ENCODE measurements at regions not wholly inside any gene's neighbourhood (a gene's known extent, or its start where the extent isn't known, plus 50 kb on each side); places are given as distances from the start of the nearest gene placed in this dataset.
"Not testable (repeated sequence)": the region's sequence is repeated elsewhere in the genome, so short reads cannot be mapped to it uniquely, and the experiment has no call there.

DNA sequence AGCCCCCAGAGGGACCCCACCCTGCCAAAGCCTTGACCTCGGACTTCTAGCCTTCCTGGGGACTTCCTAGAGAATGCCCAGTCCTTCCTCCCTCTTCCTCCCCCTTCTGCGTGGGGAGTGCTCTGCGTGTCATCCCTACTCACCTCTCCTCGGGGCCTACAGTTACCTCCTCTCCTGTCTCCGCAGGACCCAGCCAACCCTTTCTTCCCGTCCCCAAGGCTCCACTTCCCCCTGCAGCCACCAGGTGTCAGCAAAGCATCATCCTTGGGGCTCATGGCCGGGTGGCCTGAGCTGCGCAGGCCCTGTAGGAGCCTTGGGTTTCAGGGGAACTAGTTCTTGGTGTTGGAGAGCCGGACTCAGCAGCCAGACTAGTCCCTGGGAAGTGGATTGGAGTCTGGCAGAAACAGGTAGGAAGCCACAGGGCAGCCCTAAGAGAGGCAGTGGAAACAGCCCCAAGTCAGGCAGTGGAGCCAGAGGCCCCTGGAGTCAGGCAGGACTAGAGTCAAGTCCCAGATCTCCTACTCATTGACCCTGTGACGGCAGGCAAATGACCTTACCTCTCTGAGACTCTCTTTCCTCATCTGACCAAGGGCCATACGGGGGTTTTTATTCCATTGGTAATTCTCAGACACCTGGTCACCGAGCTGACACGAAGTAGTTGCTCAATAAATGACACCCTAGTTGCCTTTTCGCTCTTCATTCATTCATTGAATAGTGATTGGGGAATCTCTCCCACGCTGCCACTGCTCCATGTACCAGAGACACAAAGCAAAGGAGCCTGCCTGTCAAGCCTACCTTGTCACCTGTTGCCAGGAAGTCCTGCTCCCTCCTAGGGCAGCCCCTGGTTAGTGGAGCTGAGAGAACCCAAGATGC, 101.8 kb upstream of the GRK3 start:
- DNase-seq = peak; percentile 88

DNA sequence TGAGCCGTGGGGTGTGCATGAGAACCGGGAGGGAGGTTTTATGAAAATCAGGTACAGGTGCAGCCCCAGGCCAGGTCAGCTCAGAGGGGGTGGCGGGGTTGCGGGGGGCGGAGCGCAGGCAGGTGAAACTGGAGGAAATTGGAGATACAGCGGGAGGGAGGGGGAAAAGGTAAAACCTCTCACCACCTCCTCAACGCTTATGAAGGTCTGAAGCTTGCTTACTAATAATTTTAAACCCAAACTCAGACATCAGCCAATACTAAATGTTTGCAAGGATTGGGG, 101.2 kb upstream of the GRK3 start:
- DNase-seq = not testable (repeated sequence)

DNA sequence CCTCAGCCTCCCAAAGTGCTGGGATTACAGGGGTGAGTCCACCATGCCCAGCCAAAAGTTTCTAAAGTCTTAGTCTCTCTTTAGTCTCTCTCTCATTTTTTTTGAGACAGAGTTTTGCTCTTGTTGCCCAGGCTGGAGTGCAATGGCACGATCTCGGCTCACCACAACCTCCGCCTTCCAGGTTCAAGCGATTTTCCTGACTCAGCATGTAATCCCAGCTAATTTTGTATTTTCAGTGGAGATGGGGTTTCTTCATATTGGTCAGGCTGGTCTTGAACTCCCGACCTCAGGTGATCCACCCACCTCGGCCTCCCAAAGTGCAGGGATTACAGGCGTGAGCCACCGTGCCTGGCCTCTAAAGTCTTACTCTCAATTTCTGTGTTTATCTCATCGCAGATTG, 100.1 kb upstream of the GRK3 start:
- DNase-seq = not testable (repeated sequence)

DNA sequence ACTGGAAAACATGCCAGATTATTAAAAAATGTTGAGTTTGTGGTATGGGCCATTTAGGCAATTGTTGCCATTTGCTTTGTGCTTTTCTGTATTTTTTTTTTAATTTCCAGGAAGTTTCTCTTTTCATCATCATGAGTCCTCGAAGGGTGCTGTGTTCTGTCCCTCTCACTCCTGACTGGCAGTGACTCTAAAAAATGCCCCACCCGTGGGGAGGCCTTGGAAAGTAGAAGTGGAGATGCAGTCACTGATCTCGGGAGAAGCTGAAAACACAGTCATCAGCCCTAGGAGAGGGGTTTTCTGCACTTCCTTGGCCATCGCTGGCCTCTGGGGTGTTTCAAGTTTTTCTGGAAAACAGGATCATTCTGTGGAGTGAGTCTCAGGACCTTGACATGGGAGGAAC, 98.5 kb upstream of the GRK3 start:
- DNase-seq = no peak

DNA sequence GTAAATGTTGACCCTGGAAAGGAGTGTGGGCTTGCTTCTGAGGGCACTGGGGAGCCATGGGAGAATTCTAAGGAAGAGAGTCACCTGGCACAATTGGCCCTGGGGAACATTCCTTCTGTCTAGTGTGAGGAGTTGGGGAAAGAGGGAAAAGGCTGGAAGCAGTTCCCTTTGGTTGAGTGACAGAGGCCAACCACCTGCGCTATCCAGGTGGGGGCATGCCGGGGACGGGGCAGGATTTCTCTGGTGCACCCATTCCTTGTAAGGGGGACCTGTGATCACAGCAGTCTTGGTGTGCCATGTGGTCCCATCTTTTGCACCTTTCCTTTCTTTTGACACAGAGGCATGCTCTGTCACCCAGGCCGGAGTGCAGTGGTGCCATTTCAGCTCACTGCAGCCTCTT, 92.1 kb upstream of the GRK3 start:
- DNase-seq = no peak

DNA sequence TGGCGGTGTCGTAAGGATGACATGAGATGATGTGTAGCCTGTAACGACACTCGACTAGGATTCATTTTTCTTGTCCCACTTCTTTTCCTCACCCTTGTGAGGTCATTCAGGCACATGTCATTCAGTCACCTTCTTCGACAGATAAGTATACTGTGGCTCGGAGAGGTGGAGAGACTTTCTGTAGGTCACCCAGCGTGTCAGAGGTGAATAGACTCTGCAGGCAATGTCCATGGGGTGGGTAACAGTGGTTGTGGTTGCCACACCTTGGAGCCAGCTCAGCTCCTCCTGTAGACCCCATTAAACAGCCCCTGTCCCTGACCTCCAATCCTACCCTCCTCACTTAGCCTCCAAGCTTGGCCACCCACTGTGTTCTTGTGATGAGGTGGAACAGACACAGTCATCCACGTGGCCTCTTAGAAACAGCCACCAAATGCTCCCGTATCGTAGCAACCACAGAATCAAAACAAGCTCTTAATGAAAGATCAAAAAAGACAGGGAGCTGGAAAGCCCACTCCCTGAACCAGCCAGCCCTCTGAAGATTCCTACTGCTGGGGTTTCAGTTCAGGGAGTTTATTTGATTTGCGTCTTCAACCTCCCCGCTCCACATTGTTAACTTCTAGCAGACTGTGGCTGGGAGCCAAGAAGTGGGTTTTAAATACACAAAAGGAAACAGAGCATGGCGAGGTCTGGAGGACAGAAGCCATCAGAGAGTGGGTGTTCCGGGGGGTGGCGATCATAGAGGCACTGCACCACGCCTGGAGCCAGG, 89.0 kb upstream of the GRK3 start:
- peak in 1 of 2 donors; percentile 34 for DNase-seq

DNA sequence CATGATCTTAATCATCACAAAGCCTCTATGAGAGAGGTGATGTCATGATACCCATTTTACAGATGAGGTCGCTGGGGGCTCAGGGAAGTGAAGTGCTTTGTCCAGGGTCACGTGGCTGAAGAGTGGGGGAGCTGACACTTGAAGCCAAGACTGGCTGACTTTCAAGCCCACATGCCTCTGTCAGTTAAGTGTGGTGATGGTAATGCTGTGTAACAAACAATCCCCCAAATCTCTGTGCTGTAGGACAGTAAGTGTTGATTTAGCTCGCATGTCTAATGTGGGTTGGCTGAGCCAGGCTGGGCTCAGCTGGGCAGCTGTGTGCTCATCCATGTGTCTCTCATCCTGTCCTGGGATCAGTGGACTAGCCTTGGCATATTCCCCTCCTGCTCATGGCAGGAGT, 87.1 kb upstream of the GRK3 start:
- no peak for DNase-seq

DNA sequence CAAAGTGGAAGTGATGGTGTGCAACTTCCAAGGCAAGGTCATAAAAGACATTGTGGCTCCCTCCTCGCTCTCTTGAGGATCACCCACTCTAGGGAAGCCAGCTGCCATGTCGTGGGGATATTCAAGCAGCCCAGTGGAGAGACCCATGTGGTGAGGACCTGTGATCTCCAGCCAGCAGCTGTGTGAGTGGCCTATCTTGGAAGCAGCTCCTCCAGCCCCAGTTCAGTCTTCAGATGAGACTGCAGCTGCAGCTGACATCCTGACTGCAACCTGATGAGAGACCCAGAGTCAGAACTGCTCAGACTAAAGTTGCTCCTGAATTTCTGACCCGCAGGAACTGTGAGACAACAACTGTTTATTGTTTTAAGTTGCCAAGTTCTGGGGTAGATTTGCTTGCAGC, 86.4 kb upstream of the GRK3 start:
- DNase-seq = no peak

DNA sequence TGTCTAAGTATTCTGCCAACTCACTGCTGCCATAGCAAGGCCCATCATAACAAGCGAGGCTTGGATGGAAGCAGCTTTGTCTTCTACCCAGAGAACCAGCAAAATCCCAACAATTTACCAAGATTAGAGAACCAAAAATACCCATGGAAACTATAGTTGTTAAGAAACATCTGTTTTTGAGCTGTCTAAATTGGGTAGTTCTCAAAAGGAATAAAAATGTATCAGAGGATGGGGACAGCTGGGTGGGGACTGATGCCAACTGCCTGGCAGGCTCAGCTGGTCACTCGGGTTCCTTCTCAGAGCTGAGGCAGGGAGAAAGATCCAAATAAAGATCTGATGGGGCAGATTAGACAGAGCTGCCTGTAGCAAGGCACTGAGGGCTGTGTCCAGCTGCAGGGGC, 85.9 kb upstream of the GRK3 start:
- DNase-seq = no peak

DNA sequence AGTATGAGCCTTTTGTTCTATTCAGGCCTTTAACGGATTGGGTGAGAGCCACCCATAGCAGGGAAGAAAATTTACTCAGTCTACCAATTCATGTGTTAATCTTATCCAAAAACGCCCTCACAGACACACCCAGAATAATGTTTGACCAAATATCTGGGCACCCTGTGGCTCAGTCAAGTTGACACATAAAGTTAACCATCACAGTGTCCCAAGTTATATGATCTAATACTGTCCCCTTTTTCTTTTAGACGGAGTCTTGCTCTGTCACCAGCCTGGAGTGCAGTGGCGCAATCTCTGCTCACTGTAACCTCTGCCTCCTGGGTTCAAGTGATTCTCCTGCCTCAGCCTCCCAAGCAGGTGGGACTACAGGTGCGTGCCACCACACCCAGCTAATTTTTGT, 83.6 kb upstream of the GRK3 start:
- DNase-seq = not testable (repeated sequence)

DNA sequence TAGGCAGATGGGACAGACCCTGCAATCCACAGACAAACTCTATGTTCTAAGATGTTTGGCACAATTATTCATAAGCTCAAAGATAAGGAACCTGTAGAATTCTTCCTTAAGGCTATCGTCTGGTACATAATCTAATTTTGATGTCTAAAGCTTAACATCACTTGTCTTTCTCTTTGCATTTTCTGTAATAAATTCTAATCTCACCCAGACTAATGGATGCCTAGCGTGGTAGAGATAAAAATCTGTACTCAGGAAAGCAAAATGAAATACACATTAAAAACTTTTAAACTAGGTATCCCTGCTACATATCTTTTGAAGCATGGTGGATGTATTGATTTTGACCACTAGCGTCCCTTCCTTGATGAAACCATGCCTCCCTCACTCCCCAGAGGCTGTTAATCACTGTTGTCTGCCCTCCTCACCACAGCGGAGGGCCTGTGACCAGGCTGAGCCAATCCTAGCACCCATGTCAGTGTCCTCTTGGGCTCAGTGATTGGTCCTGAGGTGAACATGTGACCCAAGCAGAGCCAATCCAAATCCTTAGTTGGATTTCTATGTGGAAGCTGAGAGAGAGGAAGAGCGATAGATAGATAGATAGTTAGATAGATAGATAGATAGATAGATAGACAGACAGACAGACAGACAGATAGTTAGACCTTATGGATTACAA, 82.2 kb upstream of the GRK3 start:
- no peak for DNase-seq

DNA sequence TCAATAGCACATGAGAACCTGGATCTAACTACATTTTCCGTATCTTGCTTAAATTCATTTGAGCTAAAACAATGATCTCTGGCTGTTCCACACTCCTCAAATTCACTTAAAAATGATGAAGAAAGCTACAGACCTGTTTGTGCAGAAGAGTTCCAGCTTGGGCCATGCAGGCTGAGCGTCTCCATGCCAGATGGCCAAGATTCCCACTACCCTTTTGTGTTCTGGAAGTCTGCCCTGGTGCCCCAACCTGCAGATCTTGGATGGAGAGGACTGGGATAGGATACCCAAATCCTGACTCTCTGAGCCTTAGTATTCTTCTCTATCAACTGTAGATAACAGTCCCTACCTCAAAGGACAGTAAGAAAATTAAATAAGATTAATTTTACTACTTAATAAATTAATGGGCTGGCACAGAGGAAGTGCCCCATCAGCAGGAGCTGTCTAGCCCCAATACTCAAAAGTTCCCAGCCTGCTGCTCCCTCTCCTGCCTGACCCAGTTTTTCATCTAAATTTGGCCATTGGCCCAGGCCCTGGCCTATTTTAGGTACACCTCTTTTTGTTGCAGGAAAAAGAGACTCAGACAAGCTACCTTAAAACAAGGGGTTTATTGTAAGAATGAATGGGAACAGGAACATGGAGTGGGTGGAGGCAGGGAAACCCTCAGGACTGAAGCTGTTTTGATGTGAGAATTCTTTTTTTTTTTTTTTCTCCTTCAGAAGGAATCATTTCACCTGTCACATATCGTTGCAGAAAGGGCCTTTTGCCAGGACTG, 81.4 kb upstream of the GRK3 start:
- DNase-seq = no peak

DNA sequence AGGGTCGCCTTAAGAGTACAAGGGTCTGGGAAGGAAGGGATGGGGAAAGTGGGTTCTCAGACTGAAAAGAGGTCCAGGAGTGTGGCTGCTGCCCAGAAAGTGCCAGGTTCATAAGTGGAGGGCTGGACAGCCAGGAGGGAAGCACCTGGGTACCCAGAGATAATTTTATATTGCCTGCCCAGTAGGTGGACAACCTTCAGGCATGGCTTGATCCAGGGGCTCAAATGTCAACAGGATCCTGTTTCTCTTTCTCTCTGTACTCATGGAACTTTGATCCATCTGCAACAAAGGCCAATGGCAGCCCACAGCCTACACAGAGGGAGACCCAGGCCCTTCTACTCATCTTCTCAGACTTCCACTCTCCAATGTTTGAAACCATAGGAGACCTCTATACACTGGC, 80.5 kb upstream of the GRK3 start:
- no peak for DNase-seq

DNA sequence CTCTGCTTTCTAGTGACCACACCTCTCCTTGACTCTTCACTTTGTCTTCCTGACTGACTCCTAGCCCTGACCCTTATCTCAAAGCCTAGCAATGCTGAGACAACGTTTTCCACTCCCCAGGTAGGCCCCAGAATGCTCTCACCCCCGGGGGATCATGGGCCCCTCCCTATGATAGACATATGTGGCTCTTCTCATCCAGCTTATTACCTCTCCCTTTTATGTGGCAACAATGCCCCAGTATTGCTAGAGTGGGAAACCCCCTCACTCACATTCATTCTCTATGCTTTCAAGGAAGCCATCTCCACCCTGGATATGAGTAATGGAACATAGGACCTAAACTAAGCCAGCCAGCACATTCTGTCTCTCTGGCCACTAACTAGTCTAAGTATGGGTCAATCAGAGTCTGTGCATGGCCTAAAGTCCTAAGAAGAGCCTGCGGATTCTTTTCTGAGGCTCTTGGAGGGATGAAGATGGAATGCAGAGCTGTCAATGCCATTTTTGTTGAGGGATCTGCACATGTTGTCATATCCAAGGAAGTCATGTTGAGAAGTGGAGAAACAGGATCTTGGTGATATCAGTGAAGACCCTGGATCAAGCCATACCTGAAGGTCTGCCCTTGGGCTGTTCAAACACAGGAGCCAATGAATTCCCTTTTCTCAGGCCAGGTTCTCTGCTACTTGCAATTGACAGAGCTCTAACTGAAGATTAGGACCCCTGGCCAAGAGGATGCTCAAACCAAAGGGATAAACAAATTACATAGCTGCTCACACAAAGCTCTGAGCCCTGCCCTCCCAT, 79.8 kb upstream of the GRK3 start:
- DNase-seq = no peak

DNA sequence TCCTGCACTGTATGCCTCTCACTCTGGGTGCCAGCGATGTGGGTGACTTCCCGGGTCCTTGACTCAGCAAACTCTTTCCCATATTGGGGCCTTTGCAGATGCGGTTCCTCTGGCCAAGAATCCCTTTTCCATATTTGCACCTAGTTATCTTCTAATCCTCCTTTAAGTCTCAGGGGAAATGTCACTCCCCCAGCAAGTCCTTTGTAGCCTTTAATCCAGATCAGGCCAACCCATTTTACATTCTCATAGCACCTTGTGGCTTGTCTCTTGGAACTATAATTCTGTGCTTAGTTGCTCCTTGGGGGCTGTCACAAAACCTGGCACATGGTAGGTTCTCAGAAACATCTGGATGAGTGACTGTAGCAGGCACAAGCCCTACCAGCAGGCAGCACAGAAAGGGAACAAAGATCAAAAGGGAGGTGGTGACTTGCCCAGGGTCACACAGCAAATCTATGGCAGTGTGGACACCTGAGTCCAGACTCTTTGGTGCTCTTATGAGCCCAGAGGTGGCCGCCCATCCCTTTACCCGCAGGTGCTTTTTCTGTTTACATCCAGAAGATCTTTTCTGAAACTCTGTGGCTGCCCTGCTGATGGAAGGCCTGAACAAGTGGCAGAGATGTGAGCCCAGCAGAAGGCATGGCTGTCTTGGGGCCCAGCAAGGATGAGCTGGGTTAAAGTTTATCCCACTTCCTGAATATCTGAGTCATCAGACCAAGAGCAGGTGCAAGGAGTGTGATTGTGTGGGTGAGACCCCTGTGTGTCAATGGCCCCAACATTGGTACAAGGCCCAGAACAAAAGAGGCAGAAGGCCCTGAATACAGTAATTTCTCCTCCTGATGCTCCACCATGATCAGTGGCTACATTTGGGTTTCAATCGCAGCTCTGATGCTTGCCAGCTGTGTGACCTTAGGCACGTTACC, 78.6 kb upstream of the GRK3 start:
- peak in 1 of 2 donors; percentile 9 for DNase-seq

DNA sequence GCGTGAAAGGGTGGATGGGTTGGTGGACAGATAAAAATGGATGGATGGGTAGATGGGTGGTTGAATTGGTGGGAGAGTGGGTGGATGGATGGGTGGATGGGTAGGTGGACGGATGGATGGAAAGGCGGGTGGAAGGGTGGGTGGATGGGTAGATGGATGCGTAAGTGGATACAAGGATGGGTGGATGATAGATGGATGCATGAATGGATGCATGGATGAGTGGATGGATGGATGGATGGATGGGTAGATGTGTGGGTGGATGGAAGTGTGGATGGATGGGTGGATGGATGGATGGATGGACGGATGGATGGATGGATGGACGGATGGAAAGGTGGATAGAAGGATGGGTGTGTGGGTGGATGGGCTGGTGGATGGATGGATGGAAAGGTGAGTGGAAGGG, 77.0 kb upstream of the GRK3 start:
- no peak for DNase-seq

DNA sequence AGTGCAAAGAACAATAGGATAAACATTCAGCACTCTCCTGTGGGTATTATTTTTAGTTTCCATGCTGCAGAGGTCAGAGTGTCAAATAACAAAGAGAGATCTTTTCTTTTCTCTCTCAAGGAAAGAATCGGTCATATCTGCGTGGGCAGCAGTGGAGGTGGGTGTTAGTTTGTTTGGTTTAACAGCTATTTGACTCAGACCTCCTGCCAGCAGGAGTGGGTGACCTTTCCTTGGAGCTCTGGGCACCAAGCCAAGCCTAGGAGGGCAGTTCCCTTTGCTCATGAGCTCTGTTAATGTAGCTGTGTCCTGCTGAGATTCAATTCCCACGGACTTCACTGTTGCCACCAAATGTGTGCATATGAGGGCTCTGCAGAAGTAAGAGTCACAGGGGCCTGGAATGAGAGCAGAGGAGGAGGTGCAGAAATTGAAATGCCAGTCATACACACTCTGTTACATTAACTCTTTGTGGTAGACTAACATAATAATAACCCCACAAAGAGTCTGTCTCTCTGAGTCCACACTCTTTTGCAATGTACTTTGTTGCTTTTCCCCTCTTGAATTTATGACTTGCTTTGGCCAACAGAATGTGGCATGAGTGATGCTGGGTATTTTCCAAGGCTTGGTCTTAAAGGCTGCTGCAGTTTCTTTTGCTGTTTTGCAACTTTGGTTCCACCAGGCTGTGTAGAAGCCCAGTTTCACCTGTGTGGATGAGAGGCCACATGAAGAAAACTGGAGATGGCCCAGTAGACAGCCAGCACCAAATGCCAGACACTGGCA, 76.0 kb upstream of the GRK3 start:
- peak; percentile 92 to 98 for DNase-seq

DNA sequence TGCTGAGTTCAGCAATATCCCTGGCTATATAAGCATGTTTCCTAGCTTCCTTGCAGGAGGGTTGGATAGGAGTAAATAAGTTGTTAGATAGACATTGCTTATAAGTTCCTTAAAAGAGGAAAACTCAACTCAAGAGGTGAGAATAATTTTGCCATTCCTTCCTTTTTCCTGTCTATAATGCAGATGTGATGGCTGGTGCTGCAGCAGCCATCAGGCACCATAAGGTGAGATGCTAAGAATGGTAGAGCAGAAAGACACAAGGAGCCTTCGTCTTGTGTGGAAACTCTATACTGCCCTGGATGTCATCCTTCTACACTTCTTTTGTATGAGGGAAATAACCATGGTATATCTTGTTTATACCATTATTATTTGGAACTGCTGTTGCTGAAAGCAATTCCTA, 74.5 kb upstream of the GRK3 start:
- no peak for DNase-seq

DNA sequence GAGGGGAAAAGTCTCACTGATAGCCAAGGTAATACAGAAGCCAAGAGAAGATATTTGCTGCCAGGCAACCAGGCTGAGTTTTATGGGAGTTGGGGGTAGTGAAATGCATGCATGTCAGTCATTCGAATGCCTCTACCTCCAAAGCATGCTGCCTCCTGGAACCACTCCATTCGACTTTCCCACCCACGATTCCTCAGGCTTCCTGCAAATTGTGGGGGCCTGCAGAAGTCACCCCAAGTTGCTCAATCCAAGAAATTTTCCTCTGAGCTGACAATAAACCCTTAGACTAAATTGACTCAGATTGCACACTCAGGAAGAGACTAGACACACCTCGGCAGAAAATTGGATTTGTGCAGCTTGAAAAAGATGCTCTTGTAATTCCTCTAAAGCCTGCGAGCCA, 73.6 kb upstream of the GRK3 start:
- DNase-seq = no peak

DNA sequence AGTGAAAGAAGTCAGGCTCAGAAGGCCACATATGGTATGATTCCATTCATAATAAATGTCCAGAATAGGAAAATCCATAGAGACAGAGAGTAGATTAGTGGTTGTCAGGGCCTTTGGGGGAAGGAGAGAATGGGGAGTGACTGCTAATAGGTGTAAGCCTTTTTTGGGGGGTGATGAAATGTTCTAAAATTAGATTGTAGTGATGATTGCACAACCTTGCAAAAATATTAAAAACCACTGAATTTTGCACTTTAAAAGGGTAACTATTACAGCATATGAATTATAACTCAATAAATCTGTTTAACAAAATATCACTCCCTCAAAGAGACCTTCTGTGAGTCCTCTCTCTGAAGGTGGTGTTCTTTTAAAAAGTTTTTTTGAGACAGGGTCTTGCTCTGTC, 72.3 kb upstream of the GRK3 start:
- DNase-seq = no peak
